Sigmoid colon (tissue), 4 donors: ENCODE measurements at regions not wholly inside any gene's neighbourhood (a gene's known extent, or its start where the extent isn't known, plus 50 kb on each side); places are given as distances from the start of the nearest gene placed in this dataset.

Experiments
- CTCF ChIP-seq, 4 experiments: fragments of 450-650 bp in 3 of 4; fragments of 200-600 bp in 1 of 4; IDR thresholded peaks; one replicate each; pipeline ENCODE4 v1.5.1; 2016 to 2019; ENCODE audit warnings: antibody characterized with exemption in 4 of 4, mild to moderate bottlenecking in 3 of 4, moderate library complexity in 2 of 4
- POLR2A ChIP-seq, 2 donors: fragments of 450-650 bp; IDR thresholded peaks; one replicate each; pipeline ENCODE4 v1.6.1; 2016; ENCODE audit warnings: antibody characterized with exemption in 2 of 2, mild to moderate bottlenecking in 2 of 2, moderate library complexity in 2 of 2
- POLR2AphosphoS5 ChIP-seq, 4 donors: sonication (generic); formaldehyde crosslinking; IDR thresholded peaks; one replicate each; pipeline ENCODE4 v1.6.1; 2017; ENCODE audit warnings: antibody characterized with exemption in 4 of 4

DNA sequence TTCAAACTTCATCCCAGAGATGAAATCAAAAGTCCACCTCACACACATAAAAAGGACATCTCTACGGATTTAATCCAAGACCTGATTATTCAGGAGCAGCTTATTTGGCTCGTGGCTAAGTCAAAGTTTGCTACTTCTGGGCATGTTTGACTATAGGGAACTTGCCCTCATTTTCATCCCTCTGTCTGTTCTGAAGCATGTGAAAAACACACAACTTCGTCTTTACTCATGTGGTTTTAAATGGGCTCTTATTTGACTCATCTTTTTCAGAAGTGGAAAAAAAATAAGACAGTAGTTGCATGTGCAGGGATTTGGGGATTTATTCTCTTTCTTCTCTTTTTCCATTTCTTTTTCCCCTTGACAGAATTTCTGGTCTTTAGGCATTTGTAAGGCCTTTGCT is 295.9 kb downstream of the TFEC start:
- no peak for TF ChIP-seq CTCF (IDR thresholded peaks at IDR 0.05)
- no peak for TF ChIP-seq POLR2A (IDR thresholded peaks at IDR 0.05)
- TF ChIP-seq POLR2AphosphoS5 (IDR thresholded peaks at IDR 0.05) = no peak
